Transverse colon (tissue), 4 donors: ENCODE measurements at regions not wholly inside any gene's neighbourhood (a gene's known extent, or its start where the extent isn't known, plus 50 kb on each side); places are given as distances from the start of the nearest gene placed in this dataset.

Source experiments
- DNase-seq: peaks from one replicate; pipeline ENCODE4 v3.0.0-alpha.2; 2019
- H3K27ac ChIP-seq, 4 donors: fragments of 200-600 bp; sonication (generic); 2 replicates each; pipeline ENCODE4 v1.5.1; 2016 to 2018; ENCODE audit warnings: inconsistent platforms in 4 of 4
- H3K27me3 ChIP-seq: fragments of 200-600 bp; sonication (generic); 2 replicates; pipeline ENCODE4 v1.5.1; 2017; ENCODE audit warnings: inconsistent platforms
- H3K36me3 ChIP-seq, 4 donors: fragments of 200-600 bp; sonication (generic); 2 replicates each; pipeline ENCODE4 v1.5.1; 2017 to 2019; ENCODE audit warnings: inconsistent platforms in 4 of 4
- H3K4me1 ChIP-seq, 4 donors: fragments of 200-600 bp; sonication (generic); 2 replicates each; pipeline ENCODE4 v1.5.1; 2017 to 2020; ENCODE audit warnings: inconsistent platforms in 4 of 4
- H3K4me3 ChIP-seq, 4 donors: fragments of 200-600 bp; sonication (generic); 1 replicate in 1 of 4; 2 replicates in 3 of 4; pipeline versions ENCODE4 v1.5.1 to v1.6.1; 2017 to 2019; ENCODE audit warnings: inconsistent platforms in 4 of 4
- H3K9me3 ChIP-seq, 2 donors: fragments of 200-600 bp; sonication (generic); 2 replicates each; pipeline ENCODE4 v1.5.1; 2017 to 2019; ENCODE audit warnings: inconsistent platforms in 2 of 2
- CTCF ChIP-seq, 5 experiments: fragments of 200-600 bp in 3 of 5; fragments of 450-650 bp in 2 of 5; sonication (generic) in 3 of 5; IDR thresholded peaks; 1 replicate in 2 of 5; 2 replicates in 3 of 5; pipeline ENCODE4 v1.5.1; 2016 to 2017; ENCODE audit warnings: antibody characterized with exemption in 5 of 5, inconsistent platforms in 3 of 5, mild to moderate bottlenecking in 2 of 5, moderate library complexity in 1 of 5
- EP300 ChIP-seq: sonication (generic); formaldehyde crosslinking; IDR thresholded peaks from one replicate; pipeline ENCODE4 v1.6.1; 2017; ENCODE audit warnings: antibody characterized with exemption, low read depth
- POLR2A ChIP-seq: fragments of 450-650 bp; IDR thresholded peaks from one replicate; pipeline ENCODE4 v1.6.1; 2016; ENCODE audit warnings: antibody characterized with exemption, mild to moderate bottlenecking, moderate library complexity
- POLR2AphosphoS5 ChIP-seq, 3 donors: sonication (generic); formaldehyde crosslinking; IDR thresholded peaks; one replicate each; pipeline ENCODE4 v1.6.1; 2016; ENCODE audit warnings: antibody characterized with exemption in 3 of 3
- WGBS, 2 donors: methylation state at CpG; one replicate each; pipeline ENCODE4 v1.1.5; 2018; ENCODE audit warnings: low coverage in 1 of 2; 5-methylcytosine and 5-hydroxymethylcytosine counted together
- in situ Hi-C, 4 donors: fragments of 200-750 bp; cut with MboI; loops; one replicate each; pipeline versions ENCODE4 v1.15.0 to v1.15.1; 2017; ENCODE audit warnings: low sequenced_read_pairs in 3 of 4, low pct_ligation_motif_present in 1 of 4, low pct_unique_long_range_greater_than_20kb in 1 of 4
- intact Hi-C: fragments of 100-400 bp; cut with DNase I; formaldehyde crosslinking; loops from one replicate; pipeline ENCODE4 v1.15.1; 2023; ENCODE audit warnings: low total_unique reads

- Histone ChIP-seq H3K27ac (no peak overlapping the region), H3K27me3 (no peaks in the 10 kb centered on the region), H3K4me1 (no peaks in the 10 kb centered on the region), H3K36me3 (no peaks in the 10 kb centered on the region), H3K4me3 (no peak overlapping the region), H3K9me3 (no peaks in the 10 kb centered on the region)
- 81% methylated on average over 5 of the region's 5 CpGs; no CpG with 5 or more reads in 1 of the 2 donors for WGBS, 2 donors
- TF ChIP-seq POLR2A (no peak), CTCF (IDR thresholded peaks at IDR 0.05) (no peak), POLR2AphosphoS5 (IDR thresholded peaks at IDR 0.05) (no peak), EP300 (no peak)
- no peak for DNase-seq
- in situ Hi-C loops: no loop called here
- intact Hi-C loops: loop anchor here (10.0 kb wide), 1 partner anchor 826 kb away; no protein-coding TSS in a partner anchor
Measured at GRCh38 chr22:48560836-48561235, 1266.8 kb downstream of the BRD1 start.

GRCh38 chr22:48560389-48560751, 1267.3 kb downstream of the BRD1 start:
- H3K9me3 ChIP-seq: no peaks in the 10 kb centered on the region
- H3K4me3 ChIP-seq: no peak overlapping the region
- WGBS, 2 donors: 84 to 100% methylated on average over 1 to 9 of the region's 9 CpGs
- no peak overlapping the region for H3K27ac ChIP-seq
- DNase-seq: no peak
- no peaks in the 10 kb centered on the region for H3K36me3 ChIP-seq
- no peak for TF ChIP-seq EP300
- no peak for TF ChIP-seq CTCF (IDR thresholded peaks at IDR 0.05)
- TF ChIP-seq POLR2AphosphoS5 (IDR thresholded peaks at IDR 0.05): no peak
- no peak for TF ChIP-seq POLR2A
- in situ Hi-C loops (no loop called here), intact Hi-C loops (loop anchor here (10.0 kb wide), 1 partner anchor 826 kb away; no protein-coding TSS in a partner anchor)
- H3K4me1 ChIP-seq: no peaks in the 10 kb centered on the region
- H3K27me3 ChIP-seq: no peaks in the 10 kb centered on the region

GRCh38 chr22:48559647-48560388, 1267.9 kb downstream of the BRD1 start:
- no peak overlapping the region for H3K27ac ChIP-seq
- H3K4me1 ChIP-seq: no peaks in the 10 kb centered on the region
- WGBS, 2 donors: 86% methylated on average over 36 of the region's 38 CpGs; no CpG with 5 or more reads in 1 of the 2 donors
- no peaks in the 10 kb centered on the region for H3K9me3 ChIP-seq
- H3K4me3 ChIP-seq: no peak overlapping the region
- in situ Hi-C loops: no loop called here
- H3K36me3 ChIP-seq: no peaks in the 10 kb centered on the region
- TF ChIP-seq POLR2A: no peak
- intact Hi-C loops: loop anchor here (10.0 kb wide), 1 partner anchor 825 kb away; no protein-coding TSS in a partner anchor
- no peak for DNase-seq
- no peaks in the 10 kb centered on the region for H3K27me3 ChIP-seq

- intact Hi-C loops (no loop called here), in situ Hi-C loops (no loop called here)
- WGBS, 2 donors: 90 to 100% methylated on average over 3 to 14 of the region's 25 CpGs
- no peaks in the 10 kb centered on the region for H3K27me3 ChIP-seq
- no peak for DNase-seq
- H3K9me3 ChIP-seq: no peaks in the 10 kb centered on the region
- TF ChIP-seq EP300: no peak
- TF ChIP-seq POLR2AphosphoS5 (IDR thresholded peaks at IDR 0.05): no peak
- TF ChIP-seq CTCF (IDR thresholded peaks at IDR 0.05): no peak
- TF ChIP-seq POLR2A: no peak
- H3K36me3 ChIP-seq: no peaks in the 10 kb centered on the region
- no peak overlapping the region for H3K4me3 ChIP-seq
- H3K4me1 ChIP-seq: no peaks in the 10 kb centered on the region
- no peak overlapping the region for H3K27ac ChIP-seq
Measured at GRCh38 chr22:48558606-48559402, 1268.9 kb downstream of the BRD1 start.
